Inflammatory macrophage (primary cell): ENCODE measurements at regions not wholly inside any gene's neighbourhood (a gene's known extent, or its start where the extent isn't known, plus 50 kb on each side); places are given as distances from the start of the nearest gene placed in this dataset.

Experiments
- DNase-seq, 2 donors: peaks; one replicate each; pipeline ENCODE4 v3.0.0-alpha.2; 2020 to 2022

DNA sequence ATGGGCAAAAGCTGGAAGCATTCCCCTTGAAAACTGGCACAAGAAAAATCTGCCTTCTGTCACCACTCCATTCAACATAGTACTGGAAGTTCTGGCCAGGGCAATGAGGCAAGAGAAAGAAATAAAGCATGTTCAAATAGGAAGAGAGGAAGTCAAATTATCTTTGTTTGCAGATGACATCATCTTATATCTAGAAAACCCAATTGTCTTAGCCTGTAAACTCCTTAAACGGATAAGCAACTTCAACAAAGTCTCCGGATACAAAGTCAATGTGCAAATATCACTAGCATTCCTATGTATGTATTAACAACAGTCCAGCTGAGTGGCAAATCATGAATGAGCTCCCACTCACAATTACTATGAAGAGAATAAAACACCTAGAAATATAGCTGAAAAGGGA is 1579.3 kb downstream of the SUCLG1 start:
- no peak for DNase-seq

GRCh38 chr2:82875858-82876257 is 1583.2 kb downstream of the SUCLG1 start:
- DNase-seq, result no peak

DNA sequence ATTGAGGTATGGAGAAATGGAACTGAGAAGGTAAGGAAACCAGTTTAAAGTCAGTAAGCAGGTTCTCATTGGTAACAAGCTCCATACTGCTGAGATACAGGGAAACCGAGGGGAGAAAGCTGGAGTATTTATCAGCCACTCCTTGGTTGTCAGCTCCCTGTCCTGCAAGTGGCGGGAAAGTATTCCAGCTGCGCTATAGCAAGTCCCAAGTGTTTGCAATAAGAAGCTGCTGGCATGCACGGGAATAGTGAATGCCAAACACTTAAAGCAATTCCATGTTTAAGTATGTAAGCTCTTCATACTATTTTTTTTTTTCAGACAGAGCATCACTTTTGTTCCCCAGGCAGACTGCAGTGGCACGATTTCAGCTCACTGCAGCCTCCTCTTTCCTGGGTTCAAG is 1601.1 kb downstream of the SUCLG1 start:
- no peak for DNase-seq

- DNase-seq, result no peak
Observed at GRCh38 chr2:82853299-82853698, 1605.8 kb downstream of the SUCLG1 start.

- DNase-seq, result no peak
Observed at GRCh38 chr2:82852787-82853186, 1606.3 kb downstream of the SUCLG1 start.

DNA sequence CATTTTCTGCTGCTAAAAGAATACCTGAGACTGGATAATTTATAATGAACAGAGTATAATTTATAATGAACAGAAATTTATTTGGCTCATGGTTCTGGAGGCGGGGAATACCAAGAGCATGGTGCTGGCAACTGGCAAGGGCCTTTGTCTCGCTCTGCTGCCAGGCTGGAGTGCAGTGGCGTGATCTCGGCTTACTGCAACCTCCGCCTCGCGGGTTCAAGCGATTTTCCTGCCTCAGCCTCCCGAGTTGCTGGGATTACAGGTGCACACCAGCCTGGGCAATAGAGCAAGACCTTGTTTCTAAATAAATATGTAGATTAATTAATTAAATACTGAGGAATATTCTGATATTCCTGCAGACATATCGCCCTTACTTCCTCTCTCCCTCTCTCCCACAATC is 1610.8 kb downstream of the SUCLG1 start:
- DNase-seq, result no peak

DNA sequence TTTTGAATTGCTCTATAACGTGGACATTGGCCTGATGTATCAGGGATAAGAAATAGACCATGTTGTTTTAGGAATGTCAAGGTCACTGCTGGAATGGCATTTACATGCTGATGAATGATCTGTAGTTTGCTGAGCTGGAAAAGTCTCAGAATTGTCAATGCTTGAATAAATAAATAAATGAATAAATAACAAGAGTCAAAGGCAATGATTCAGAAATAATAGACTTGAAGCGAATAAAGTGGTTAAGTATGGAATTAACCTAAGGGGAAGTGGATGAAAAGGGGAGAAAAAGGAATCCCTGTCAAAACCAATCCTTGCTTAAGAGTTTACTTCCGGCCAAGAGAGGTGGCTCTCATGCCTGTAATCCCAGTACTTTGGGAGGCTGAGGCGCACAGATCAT is 1620.0 kb downstream of the SUCLG1 start:
- no peak for DNase-seq

DNA sequence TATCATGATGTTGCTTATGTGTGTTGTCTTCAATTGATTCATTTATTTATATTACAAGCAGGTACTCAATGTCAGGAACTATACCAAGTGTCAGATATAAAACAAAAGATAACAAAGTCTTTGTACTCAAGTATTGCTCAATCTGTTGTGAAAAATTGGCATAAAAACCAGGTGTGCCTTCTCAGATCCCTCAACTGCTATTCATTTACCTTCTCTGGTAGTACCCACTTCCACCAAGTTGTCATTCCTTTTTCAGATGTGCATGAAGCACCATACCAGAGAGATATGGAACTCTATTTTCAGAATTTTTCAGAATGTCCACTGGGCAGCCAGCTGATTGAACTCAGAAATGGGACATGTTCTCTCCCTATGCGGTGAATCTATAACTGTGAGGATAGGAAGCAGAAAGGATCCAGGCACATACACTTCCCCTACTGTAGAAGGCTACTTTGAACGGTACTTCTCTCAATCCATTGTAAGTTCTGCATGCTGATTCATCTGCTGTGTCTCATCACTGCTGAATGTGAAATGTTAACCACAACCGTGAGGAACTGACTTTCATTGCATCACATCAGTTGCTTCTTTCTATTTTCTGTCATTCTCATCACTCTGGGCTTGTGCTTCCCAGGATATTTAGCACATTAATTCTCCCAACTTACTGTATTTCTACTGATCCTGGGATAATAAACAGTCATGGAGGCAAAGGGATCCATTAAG is 1621.3 kb downstream of the SUCLG1 start:
- DNase-seq, result peak; percentile 49 to 64

DNA sequence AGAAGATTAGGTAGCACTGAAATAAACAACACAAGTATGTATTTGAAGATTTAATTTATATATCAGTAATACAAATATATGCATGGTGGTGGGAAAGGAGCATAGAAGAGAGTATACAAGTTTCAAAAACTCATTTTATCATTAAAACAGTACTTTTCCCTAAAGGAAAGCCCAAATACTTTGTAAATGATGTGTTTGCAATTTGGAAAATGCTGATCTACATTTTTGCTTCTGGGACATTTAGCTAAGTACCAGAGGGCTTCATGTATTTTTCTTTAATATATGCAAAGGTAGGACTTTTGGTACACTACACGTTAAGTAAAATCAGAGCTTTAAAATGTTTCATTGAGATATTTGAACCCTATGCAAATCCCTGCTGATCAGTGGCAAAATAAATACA is 1624.2 kb downstream of the SUCLG1 start:
- DNase-seq, result no peak

DNA sequence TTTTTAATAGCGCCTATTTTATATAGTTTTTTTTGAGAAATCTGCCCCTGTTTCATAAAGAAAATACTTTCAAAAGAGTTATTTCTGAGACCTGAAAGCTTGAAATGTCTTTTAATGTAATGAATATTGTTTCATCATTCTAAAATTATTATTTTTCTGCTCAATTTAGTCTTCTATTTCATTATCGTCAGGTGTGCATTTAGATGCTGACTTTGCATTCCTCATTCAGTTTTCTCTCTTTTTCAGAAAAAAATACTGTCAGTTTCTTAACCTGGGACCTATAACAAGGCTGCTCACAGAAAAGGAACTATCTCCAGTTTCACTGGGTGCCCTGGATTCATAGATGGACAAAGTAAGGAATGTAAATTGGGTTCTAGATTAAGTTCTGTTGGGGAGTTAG is 1631.7 kb downstream of the SUCLG1 start:
- DNase-seq, result no peak

DNA sequence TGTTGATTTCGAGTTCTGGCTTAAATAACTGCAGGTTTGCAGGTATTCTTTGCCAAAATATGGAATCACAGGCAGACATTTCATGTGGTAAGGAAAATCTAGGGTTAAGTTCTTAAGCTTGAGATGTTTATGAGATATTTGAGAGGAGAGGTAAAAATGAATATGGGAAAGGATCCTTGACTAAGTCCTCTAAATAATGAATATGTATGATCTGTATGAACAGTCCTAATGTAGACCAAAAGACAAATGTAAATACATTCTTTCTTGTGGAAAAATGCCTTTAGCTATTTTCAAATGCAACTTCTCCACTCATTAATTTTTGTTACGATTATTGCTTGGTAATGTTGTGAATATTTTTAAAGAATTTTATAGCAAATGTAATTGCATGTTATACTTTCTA is 1632.6 kb downstream of the SUCLG1 start:
- no peak for DNase-seq

GRCh38 chr2:82825410-82826090 is 1633.5 kb downstream of the SUCLG1 start:
- DNase-seq, result no peak

DNA sequence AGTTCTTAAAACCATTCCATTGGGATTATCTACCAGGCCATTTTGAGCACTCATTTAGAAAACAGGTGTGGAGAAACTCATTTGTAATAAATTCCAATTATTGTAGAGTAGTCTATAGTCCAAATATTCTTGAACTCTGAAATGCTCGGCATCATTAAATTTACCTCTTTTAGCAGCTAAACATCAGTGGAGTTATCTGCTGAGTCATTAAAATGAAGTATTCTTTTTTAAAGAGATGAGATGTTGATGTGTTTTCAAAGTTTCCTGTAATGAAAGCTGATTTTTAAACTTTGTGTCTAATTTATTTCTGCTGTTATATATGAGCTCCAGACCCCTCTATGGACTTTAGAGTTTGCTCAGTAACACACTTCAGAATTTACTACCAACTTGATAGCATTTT is 1635.2 kb downstream of the SUCLG1 start:
- no peak for DNase-seq

DNA sequence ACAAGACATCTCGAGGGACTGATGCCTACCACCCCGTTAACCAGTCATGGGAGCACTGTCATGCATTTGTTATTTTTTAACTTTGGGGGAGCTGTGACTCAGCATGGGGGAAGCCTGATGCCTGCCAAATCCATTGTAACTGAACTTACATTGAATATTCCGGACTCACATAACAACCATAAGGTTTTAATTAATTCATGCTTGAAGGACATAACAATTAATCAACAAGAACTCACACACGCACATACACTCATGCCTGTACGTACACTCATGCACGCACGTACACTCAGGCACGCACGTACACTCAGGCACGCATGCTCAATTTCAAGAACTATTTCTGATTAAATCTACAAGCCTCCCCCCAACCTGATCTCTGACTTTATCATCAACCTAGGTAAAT is 1639.1 kb downstream of the SUCLG1 start:
- DNase-seq, result no peak

DNA sequence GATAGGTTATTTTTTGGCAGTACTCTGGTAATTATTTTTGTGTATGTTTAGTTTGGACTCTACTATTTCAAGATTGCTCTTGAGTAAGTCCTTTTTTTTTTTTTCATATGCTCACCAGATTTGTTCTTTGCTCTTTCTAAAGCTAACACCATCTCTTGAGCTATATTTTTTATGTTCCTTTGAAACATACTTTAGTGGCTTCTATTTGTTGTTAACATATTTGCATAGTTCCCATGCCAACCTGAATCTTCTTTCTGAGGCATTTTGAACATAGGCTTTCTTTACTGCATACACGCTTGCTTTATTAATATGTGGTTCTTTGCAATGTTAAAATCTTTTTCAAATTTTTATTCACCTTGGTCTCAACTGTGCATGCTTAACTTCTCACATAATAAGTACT is 1644.9 kb downstream of the SUCLG1 start:
- no peak for DNase-seq

GRCh38 chr2:82811946-82812345 is 1647.1 kb downstream of the SUCLG1 start:
- no peak for DNase-seq

- DNase-seq, result no peak
Observed at GRCh38 chr2:82803307-82803706, 1655.8 kb downstream of the SUCLG1 start.

DNA sequence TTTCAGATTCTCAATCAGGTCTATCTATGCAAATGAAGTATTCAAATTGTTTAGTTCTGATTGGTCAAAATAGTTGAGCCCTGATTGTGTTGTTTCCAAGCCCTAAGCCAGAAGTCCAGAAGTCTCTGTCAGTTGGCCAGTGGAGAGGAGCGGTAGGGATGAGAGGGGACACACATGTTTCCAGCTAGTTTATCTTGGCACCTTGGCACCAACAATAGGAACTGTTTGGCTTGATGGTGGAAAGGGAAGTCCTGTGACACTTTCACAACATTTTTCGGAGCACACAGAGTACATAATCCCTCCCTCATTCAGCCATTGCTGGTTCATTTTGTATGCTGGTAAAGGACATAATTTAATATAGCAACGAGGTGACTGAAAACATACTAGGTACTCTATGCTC is 1661.6 kb downstream of the SUCLG1 start:
- no peak for DNase-seq

GRCh38 chr2:82796132-82796531 is 1662.9 kb downstream of the SUCLG1 start:
- no peak for DNase-seq

- no peak for DNase-seq
Observed at GRCh38 chr2:82795446-82795845, 1663.6 kb downstream of the SUCLG1 start.

DNA sequence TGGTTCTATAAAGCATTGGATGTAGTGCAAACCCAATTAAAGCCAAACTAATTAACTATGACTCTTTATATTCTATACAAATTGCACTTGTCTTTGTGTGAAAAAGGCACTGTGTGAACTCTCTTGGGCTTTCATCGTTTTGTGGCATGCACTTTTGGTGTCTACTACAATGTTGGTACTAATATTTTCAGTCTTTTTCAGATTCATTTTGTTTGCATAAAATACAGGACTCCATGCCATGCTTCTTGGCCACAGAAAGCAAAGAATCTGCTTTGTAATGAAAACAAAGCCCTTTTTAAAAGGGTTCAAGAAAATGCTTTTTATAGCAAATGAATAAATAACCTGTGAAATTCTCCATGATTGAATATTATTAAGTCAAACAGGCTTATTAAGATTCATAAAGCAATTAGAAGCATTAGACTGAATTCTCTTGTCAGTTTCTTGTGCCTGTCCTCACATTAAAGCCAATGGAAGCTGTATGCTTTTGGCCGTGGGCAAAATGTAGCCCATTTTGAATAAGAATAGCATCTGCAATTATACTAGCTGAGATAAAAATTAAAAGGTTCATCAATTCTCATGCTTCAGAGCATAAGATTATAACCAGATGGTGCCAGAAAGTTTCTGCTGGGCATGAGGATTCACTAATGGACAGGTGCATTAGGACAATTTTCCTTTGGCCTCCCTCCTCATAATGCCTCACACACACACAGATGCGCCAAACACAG is 1665.2 kb downstream of the SUCLG1 start:
- DNase-seq, result no peak

DNA sequence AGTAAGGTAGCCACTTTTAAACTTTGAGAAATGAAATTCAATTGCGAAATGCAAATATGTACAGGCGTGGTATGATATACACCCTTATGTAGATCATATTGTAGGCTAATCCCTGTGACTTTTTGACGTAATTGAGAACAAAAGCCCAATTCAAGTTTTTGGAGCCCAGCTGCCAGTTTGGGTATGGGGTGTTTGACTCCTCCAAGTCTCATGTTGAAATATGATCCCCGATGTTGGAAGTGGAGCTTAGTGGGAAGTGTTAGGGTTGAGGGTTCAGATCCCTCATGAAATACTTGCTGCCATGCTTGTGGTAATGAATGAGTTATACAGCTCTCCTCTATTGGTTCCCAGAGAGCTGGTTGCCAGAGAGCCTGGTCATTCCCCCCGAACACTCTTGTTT is 1666.8 kb downstream of the SUCLG1 start:
- no peak for DNase-seq

GRCh38 chr2:82790206-82791021 is 1668.7 kb downstream of the SUCLG1 start:
- DNase-seq, result no peak
